ENCODE measurements at regions not wholly inside any gene's neighbourhood (a gene's known extent, or its start where the extent isn't known, plus 50 kb on each side); places are given as distances from the start of the nearest gene placed in this dataset.

DNA sequence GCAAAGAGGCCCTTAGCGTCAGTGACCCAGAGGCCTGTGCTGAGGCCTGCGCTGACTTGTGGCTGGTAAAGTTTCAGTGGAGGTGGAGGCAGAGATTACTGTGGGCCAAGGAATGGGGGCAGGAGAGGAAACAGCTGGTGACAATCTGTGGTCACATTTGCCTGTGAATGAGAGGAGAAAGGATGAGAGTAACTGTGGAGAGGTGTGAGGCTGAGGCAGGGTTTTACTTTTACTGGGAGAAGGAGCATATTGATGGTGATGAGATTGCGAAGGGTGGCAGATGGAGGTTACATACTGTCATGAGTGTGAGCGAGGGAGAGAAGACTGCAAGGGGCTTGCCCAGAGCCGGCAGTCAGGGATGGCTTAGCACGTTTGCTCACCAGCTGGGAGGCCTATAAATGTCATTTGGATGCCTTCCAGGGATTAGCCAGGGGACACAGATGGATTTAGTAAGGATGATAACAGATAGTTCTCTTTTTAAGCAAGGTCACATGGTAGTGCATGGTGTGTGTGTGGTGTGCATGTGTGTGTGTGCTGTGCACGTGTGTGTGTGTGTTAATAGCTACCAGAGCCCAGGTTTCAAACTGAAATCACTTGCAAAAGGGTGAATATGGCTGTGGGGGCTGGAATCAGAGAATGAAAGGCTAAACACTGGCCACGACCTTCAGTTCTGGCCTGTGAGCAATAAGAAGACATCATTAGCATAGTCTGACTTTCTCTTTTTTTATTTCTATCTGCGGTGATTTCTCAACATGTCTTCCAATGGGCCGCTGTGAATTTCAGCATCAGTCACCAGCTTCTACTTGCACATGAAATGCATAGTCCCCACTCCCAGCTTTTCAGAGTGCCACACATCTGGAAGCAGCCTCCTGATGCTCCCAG lies 291.5 kb upstream of the ZNF32 start:
- Histone ChIP-seq H3K79me2 (ENCODE audit: insufficient read depth, low read length) (no peaks in the 10 kb centered on the region), H3K4me2 (ENCODE audit: low read depth, low read length, poor library complexity, severe bottlenecking) (no peak overlapping the region), H3K4me3 (ENCODE audit: low read length, poor library complexity, severe bottlenecking) (no peak overlapping the region), H3K4me1 (ENCODE audit: insufficient read depth, low read length, poor library complexity, severe bottlenecking) (peaks cover 4% of the 10 kb centered on the region), H2AFZ (ENCODE audit: low read length) (no peak overlapping the region), H3K9ac (ENCODE audit: low read depth, low read length, poor library complexity, severe bottlenecking) (no peak overlapping the region), H3K9me2 (replicated peaks; ENCODE audit: low read depth, low read length) (no peaks in the 10 kb centered on the region), H3K27me3 (ENCODE audit: insufficient read depth, low read length, poor library complexity, severe bottlenecking) (no peaks in the 10 kb centered on the region), H3F3A (ENCODE audit: low read depth) (no peaks in the 10 kb centered on the region), H4K20me1 (ENCODE audit: insufficient read depth, low read length, poor library complexity, severe bottlenecking) (no peaks in the 10 kb centered on the region), H3K36me3 (ENCODE audit: insufficient read depth, low read length) (no peaks in the 10 kb centered on the region), H3K9me3 (ENCODE audit: insufficient read depth, low read depth, low read length) (no peaks in the 10 kb centered on the region)
- no peak for TF ChIP-seq EZH2phosphoT487 (IDR thresholded peaks at IDR 0.05; ENCODE audit: borderline replicate concordance)
- TF ChIP-seq, protein P1, sequence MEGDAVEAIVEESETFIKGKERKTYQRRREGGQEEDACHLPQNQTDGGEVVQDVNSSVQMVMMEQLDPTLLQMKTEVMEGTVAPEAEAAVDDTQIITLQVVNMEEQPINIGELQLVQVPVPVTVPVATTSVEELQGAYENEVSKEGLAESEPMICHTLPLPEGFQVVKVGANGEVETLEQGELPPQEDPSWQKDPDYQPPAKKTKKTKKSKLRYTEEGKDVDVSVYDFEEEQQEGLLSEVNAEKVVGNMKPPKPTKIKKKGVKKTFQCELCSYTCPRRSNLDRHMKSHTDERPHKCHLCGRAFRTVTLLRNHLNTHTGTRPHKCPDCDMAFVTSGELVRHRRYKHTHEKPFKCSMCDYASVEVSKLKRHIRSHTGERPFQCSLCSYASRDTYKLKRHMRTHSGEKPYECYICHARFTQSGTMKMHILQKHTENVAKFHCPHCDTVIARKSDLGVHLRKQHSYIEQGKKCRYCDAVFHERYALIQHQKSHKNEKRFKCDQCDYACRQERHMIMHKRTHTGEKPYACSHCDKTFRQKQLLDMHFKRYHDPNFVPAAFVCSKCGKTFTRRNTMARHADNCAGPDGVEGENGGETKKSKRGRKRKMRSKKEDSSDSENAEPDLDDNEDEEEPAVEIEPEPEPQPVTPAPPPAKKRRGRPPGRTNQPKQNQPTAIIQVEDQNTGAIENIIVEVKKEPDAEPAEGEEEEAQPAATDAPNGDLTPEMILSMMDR (conservative IDR thresholded peaks at IDR 0.05; ENCODE audit: low read length) = no peak

DNA sequence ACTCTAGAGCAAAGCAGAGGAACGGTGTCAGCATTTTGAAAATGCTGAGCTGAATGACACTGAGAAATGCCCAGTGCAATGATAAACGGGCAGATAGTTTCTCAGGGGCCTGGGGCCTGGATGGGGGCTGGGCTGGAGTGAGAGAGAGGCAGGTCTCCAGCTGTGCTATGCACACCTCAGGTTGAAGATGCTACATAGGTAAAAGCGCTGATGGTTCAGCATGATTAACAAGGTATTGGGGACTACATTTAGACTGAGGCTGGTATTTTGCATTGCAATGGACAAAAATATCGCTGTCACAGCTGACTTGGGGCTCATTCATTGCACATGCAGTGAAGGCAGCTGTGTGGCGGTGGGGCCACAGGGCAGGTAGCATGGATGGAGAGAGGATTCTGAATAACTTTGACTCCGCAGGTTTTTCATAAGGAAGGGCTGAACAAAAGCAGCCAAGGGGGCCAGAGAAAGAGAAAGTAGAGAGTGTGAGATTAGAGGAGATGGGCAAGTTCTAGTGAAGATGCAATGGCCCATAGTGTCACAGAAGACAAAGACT lies 290.8 kb upstream of the ZNF32 start:
- Histone ChIP-seq H3K4me3 (ENCODE audit: low read length, poor library complexity, severe bottlenecking) (no peak overlapping the region), H4K20me1 (ENCODE audit: insufficient read depth, low read length, poor library complexity, severe bottlenecking) (no peaks in the 10 kb centered on the region), H3K27me3 (ENCODE audit: insufficient read depth, low read length, poor library complexity, severe bottlenecking) (no peaks in the 10 kb centered on the region), H2AFZ (ENCODE audit: low read length) (no peak overlapping the region), H3K4me2 (ENCODE audit: low read depth, low read length, poor library complexity, severe bottlenecking) (no peak overlapping the region), H3K9me3 (ENCODE audit: insufficient read depth, low read depth, low read length) (no peaks in the 10 kb centered on the region), H3K9ac (ENCODE audit: low read depth, low read length, poor library complexity, severe bottlenecking) (no peak overlapping the region), H3F3A (ENCODE audit: low read depth) (no peaks in the 10 kb centered on the region), H3K9me2 (replicated peaks; ENCODE audit: low read depth, low read length) (no peaks in the 10 kb centered on the region), H3K79me2 (ENCODE audit: insufficient read depth, low read length) (no peaks in the 10 kb centered on the region), H3K36me3 (ENCODE audit: insufficient read depth, low read length) (no peaks in the 10 kb centered on the region), H3K4me1 (ENCODE audit: insufficient read depth, low read length, poor library complexity, severe bottlenecking) (peaks cover 4% of the 10 kb centered on the region)
- TF ChIP-seq, protein P1 (conservative IDR thresholded peaks at IDR 0.05; ENCODE audit: low read length) = no peak
- no peak for TF ChIP-seq EZH2phosphoT487 (IDR thresholded peaks at IDR 0.05; ENCODE audit: borderline replicate concordance)

DNA sequence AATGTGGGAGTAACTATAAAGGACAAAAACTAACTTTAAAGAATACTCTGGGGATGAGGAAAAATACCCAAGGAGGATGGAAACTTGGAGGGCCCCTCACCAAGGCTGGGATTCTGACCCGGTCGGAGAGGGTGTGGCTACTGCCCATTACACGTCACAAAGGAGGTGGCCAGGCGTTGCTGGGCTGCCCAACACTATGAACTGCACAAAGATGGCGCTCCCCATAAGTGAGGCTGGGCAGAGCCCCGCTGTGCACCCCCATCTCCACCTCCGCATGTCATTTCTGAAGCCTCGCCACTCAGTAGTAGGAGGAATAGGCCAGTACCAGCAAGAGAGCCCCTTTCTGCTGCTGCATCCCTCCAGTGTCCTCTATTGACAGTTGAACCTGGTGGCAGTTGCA lies 290.1 kb upstream of the ZNF32 start:
- TF ChIP-seq, protein P1 (conservative IDR thresholded peaks at IDR 0.05; ENCODE audit: low read length) = no peak
- no peak for TF ChIP-seq EZH2phosphoT487 (IDR thresholded peaks at IDR 0.05; ENCODE audit: borderline replicate concordance)
- Histone ChIP-seq H2AFZ (ENCODE audit: low read length) (no peak overlapping the region), H3F3A (ENCODE audit: low read depth) (no peaks in the 10 kb centered on the region), H4K20me1 (ENCODE audit: insufficient read depth, low read length, poor library complexity, severe bottlenecking) (no peaks in the 10 kb centered on the region), H3K4me1 (ENCODE audit: insufficient read depth, low read length, poor library complexity, severe bottlenecking) (peaks cover 4% of the 10 kb centered on the region), H3K4me3 (ENCODE audit: low read length, poor library complexity, severe bottlenecking) (no peak overlapping the region), H3K27me3 (ENCODE audit: insufficient read depth, low read length, poor library complexity, severe bottlenecking) (no peaks in the 10 kb centered on the region), H3K79me2 (ENCODE audit: insufficient read depth, low read length) (no peaks in the 10 kb centered on the region), H3K9me3 (ENCODE audit: insufficient read depth, low read depth, low read length) (no peaks in the 10 kb centered on the region), H3K9me2 (replicated peaks; ENCODE audit: low read depth, low read length) (no peaks in the 10 kb centered on the region), H3K9ac (ENCODE audit: low read depth, low read length, poor library complexity, severe bottlenecking) (no peak overlapping the region), H3K4me2 (ENCODE audit: low read depth, low read length, poor library complexity, severe bottlenecking) (no peak overlapping the region), H3K36me3 (ENCODE audit: insufficient read depth, low read length) (no peaks in the 10 kb centered on the region)
